Right ventricle myocardium superior (tissue), 1 donor: ENCODE measurements at regions not wholly inside any gene's neighbourhood (a gene's known extent, or its start where the extent isn't known, plus 50 kb on each side); places are given as distances from the start of the nearest gene placed in this dataset.

Experiments used
- ATAC-seq: fragments of 200-7000 bp; cut with Tn5 transposase; one replicate; pipeline ENCODE4 v1.9.1; 2020; ENCODE audit warnings: mild to moderate bottlenecking; ENCODE audit not compliant: poor library complexity
- DNase-seq: peaks from one replicate; pipeline ENCODE4 v3.0.0-alpha.2; 2020
- intact Hi-C: fragments of 100-400 bp; cut with DNase I; formaldehyde crosslinking; loops from one replicate; pipeline ENCODE4 v1.11.2; 2022
- donor health status: DM: no; HTN: yes; CAD: no; lungs with severe emphysema.

DNA sequence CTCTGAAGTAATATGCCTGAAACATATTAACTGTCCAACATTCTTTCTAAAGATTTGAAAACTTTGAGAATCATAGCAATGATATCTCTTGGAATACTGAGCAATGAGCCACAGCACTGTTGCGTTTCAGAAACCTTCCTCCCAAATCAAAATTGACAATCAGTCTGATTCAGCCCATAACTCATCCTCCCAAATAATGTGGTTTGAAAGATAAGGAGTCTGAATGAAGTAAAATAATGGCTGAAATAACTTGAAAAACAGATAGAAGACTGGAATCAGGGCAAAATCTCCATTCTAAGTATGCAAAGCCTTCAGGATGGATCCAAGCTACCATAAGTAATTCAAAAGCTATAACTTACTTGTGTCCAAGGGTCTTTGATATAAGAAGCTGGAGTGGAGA is 98.6 kb upstream of the PLS3 start:
- DNase-seq, result no peak
- intact Hi-C loops, result no loop called here
- no peak for ATAC-seq

- no peak for ATAC-seq
- intact Hi-C loops, result no loop called here
- DNase-seq, result no peak
These were observed 93.0 kb upstream of the PLS3 start for GRCh38 chrX:115467961-115468360.

GRCh38 chrX:115472131-115472530 is 88.8 kb upstream of the PLS3 start:
- DNase-seq, result no peak
- ATAC-seq, result no peak
- intact Hi-C loops, result no loop called here

GRCh38 chrX:115486510-115486909 is 74.5 kb upstream of the PLS3 start:
- intact Hi-C loops, result no loop called here
- DNase-seq (no peak), ATAC-seq (no peak)

DNA sequence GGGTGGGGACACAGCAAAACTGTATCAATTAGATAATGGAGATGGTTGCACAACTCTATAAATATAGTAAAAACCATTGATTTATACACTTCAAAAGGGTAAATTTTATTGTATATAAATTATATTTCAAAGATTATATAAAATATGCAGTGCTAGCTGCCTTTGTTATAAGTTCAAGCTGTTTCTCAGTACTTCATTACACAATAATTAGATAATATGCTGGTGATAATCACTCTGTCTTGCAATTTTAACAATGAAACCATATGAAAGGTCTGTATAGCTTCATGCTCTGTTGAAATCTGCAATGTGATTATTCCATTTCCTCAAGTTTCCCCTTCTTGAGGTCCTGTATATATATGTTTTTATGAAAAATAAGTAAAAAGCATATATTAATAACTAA is 73.4 kb upstream of the PLS3 start:
- DNase-seq (no peak), ATAC-seq (no peak)

DNA sequence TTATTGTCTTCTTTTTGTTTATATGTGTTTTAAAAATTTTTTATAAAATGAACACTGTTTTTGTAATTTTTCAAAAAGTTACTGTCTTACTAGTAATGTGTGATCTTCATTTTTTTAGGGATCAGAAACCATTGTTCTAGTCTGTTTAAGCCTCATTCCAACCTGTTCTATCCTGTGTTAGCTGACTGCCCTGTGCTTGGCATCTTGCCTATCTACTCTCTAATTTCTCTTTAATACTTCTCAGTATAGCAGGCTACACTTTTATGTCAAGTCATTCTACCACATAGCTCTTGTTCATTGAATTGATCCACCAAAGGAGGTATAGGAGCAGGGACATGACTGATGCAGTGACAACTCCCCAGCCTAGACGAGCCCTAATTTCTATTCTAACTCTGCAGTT is 70.2 kb upstream of the PLS3 start:
- no peak for ATAC-seq
- no peak for DNase-seq
- intact Hi-C loops, result no loop called here

More for the DNA sequence above, 73.4 kb upstream of the PLS3 start:
- intact Hi-C loops, result no loop called here

DNA sequence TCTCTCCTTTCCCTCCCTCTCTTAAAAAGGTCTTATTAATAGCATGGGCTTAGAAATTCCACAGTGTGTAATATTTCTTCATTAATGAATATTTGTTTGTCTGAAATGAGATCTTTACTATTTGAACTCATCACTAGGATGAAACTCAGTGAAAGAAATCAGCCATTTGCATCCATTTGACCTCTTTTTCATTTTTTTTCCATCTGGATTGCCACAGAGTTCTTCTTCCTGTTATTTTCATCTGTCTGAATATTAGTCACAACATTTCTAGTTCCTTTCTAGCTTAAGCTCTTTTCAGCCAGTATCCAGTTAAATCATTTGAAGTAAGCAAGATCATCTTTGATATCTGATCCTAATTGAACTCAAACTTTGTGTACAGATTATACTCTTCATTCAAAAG is 69.2 kb upstream of the PLS3 start:
- DNase-seq (no peak), ATAC-seq (no peak)
- intact Hi-C loops, result no loop called here

- no peak for DNase-seq
- no peak for ATAC-seq
- intact Hi-C loops, result no loop called here
These were observed 68.0 kb upstream of the PLS3 start for GRCh38 chrX:115493015-115493414.

DNA sequence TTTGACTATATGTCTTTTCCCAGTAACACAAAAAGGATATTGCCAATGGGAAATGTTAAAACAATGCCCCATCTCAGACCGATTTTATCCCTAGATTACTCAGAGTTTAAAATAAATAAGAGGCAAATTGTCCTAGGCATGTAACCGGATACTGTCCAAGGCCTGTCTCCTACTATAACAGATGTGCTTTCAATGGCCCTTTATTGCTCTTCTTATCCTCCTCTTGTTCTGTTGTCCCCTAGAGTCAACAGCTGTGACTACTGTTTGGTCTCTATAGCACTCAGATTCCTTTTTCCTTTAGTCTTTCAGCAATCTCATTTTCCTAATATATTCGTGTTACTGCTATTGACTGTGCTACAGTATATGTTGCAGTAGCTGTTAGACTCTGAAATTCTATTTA is 66.8 kb upstream of the PLS3 start:
- no peak for ATAC-seq

GRCh38 chrX:115499112-115499805 is 61.7 kb upstream of the PLS3 start:
- ATAC-seq, result peak; percentile 41
- intact Hi-C loops, result no loop called here

More for the DNA sequence above, 66.8 kb upstream of the PLS3 start:
- no peak for DNase-seq
- intact Hi-C loops, result no loop called here

GRCh38 chrX:115503099-115503498 is 57.9 kb upstream of the PLS3 start:
- intact Hi-C loops, result no loop called here
- no peak for DNase-seq
- ATAC-seq, result no peak

More at GRCh38 chrX:115499112-115499805, 61.7 kb upstream of the PLS3 start:
- DNase-seq, result no peak

DNA sequence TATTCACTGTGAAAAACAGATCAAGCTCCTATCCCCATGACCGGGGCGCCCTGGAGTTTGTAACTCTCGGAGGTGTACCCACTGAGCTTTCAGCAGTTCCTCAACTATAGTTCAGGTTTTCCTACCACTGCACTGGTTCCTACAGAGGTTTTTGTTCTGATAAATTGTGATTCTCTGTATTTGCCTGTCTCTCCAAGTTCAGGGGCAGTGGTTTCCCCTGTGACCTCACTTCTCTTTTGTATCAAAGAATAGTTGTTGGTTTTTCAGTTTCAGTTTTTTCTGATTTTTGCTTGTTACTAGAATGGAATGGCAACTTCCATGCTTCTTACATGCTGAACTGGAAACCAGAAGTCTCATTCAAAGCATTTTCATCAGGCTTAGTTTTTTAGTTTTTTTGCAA is 56.8 kb upstream of the PLS3 start:
- ATAC-seq (no peak), DNase-seq (no peak)
- intact Hi-C loops, result no loop called here
